Caco-2 (cell line): ENCODE measurements at regions not wholly inside any gene's neighbourhood (a gene's known extent, or its start where the extent isn't known, plus 50 kb on each side); places are given as distances from the start of the nearest gene placed in this dataset.

Source experiments
- BruUV-seq: library from RNA; stranded (reverse); fragments of 400-500 nt; replicated peaks from 2 replicates; lab custom pipeline; 2021; lab: Mats Ljungman, UMichigan
- CTCF ChIA-PET: fragments of 300-600 bp; sonication (Branson Sonifier 250); formaldehyde crosslinking; loops from one replicate; lab custom pipeline; 2022; ENCODE audit warnings: antibody characterized with exemption; lab: Charles Lee
- POLR2A ChIA-PET: fragments of 300-600 bp; sonication (Branson Sonifier 250); formaldehyde crosslinking; loops from one replicate; lab custom pipeline; 2022; ENCODE audit warnings: antibody characterized with exemption; lab: Charles Lee
- DNase-seq, 2 experiments: peaks; one replicate each; pipeline versions ENCODE4 v3.0.0 to v3.0.0-alpha.2; 2020 to 2022
- H3K27me3 ChIP-seq: replicated peaks from 2 replicates; pipeline ENCODE4 v1.6.0; 2011; ENCODE audit warnings: low read length; ENCODE audit not compliant: control insufficient read depth, insufficient read depth
- H3K36me3 ChIP-seq: 2 replicates; pipeline ENCODE4 v1.5.1; 2011; ENCODE audit warnings: low read length; ENCODE audit not compliant: control insufficient read depth, insufficient read depth
- H3K4me1 ChIP-seq: fragments of 250-450 bp; sonication (Bioruptor Pico); 2 replicates; pipeline ENCODE4 v1.5.1; 2020; ENCODE audit warnings: mild to moderate bottlenecking
- H3K4me3 ChIP-seq: 2 replicates; pipeline ENCODE4 v1.5.1; 2011; ENCODE audit warnings: low read depth, mild to moderate bottlenecking, control low read depth, low read length
- H3K9me3 ChIP-seq: fragments of 250-450 bp; sonication (Bioruptor Pico); 2 replicates; pipeline ENCODE4 v1.5.1; 2020; ENCODE audit warnings: mild to moderate bottlenecking, moderate library complexity
- H3K27ac Mint-ChIP-seq: one replicate; pipeline ENCODE4 v1.8.0; 2022; ENCODE audit warnings: mixed read lengths; ENCODE audit not compliant: unreplicated experiment
- H3K27me3 Mint-ChIP-seq: one replicate; pipeline ENCODE4 v1.8.0; 2022; ENCODE audit warnings: mixed read lengths; ENCODE audit not compliant: insufficient read depth, unreplicated experiment
- H3K36me3 Mint-ChIP-seq: one replicate; pipeline ENCODE4 v1.8.0; 2022; ENCODE audit warnings: mild to moderate bottlenecking, mixed read lengths; ENCODE audit not compliant: insufficient read depth, unreplicated experiment
- H3K4me1 Mint-ChIP-seq: one replicate; pipeline ENCODE4 v1.8.0; 2022; ENCODE audit warnings: low read depth, mixed read lengths; ENCODE audit not compliant: unreplicated experiment
- H3K4me3 Mint-ChIP-seq: one replicate; pipeline ENCODE4 v1.8.0; 2022; ENCODE audit warnings: mild to moderate bottlenecking, moderate library complexity, mixed read lengths; ENCODE audit not compliant: unreplicated experiment
- H3K9me3 Mint-ChIP-seq: one replicate; pipeline ENCODE4 v1.8.0; 2022; ENCODE audit warnings: mixed read lengths; ENCODE audit not compliant: unreplicated experiment
- intact Hi-C: fragments of 100-400 bp; cut with micrococcal nuclease; formaldehyde crosslinking; loops from one replicate; pipeline ENCODE4 v1.10.0; 2022; ENCODE audit not compliant: unreplicated experiment
- TF ChIP-seq, protein P1 (sequence below), 2 experiments: fragments of 200-600 bp in 1 of 2; IDR thresholded peaks; 1 replicate in 1 of 2; 2 replicates in 1 of 2; pipeline versions ENCODE4 v1.5.1 to v1.8.0; 2011 to 2022; ENCODE audit warnings: antibody characterized with exemption in 1 of 2, control low read depth in 1 of 2, inconsistent platforms in 1 of 2, low read depth in 1 of 2, low read length in 1 of 2, mild to moderate bottlenecking in 1 of 2, moderate library complexity in 1 of 2; ENCODE audit not compliant: insufficient read depth in 1 of 2, severe bottlenecking in 1 of 2, unreplicated experiment in 1 of 2

DNA sequence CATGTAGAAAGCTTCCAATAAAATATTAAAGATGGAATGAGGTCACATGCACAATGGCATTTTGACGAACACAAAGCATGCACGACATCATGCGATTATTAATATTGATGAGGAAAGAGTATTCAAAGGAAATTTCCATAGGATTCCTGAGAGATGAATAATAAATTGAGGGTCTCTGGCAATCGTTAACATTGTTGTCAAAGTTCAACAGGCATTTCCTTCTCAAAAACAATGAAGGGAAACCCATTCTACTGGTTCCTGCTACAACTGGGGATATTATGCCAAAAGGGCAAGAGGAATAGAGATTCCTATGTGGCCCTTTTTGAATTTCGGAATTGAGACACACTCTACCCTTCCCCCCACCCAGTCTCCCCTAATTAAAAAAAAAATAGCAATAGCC lies 128.3 kb upstream of the NUDT7 start:
- no peak for DNase-seq
- H3K36me3 Mint-ChIP-seq: no peaks in the 10 kb centered on the region
- intact Hi-C loops: no loop called here
- Histone ChIP-seq H3K27me3 (no peaks in the 10 kb centered on the region), H3K4me3 (no peak overlapping the region), H3K9me3 (no peaks in the 10 kb centered on the region), H3K4me1 (no peaks in the 10 kb centered on the region), H3K36me3 (no peaks in the 10 kb centered on the region)
- peaks cover 33% of the 10 kb centered on the region for H3K27me3 Mint-ChIP-seq
- no peak overlapping the region for H3K4me3 Mint-ChIP-seq
- TF ChIP-seq, protein P1, sequence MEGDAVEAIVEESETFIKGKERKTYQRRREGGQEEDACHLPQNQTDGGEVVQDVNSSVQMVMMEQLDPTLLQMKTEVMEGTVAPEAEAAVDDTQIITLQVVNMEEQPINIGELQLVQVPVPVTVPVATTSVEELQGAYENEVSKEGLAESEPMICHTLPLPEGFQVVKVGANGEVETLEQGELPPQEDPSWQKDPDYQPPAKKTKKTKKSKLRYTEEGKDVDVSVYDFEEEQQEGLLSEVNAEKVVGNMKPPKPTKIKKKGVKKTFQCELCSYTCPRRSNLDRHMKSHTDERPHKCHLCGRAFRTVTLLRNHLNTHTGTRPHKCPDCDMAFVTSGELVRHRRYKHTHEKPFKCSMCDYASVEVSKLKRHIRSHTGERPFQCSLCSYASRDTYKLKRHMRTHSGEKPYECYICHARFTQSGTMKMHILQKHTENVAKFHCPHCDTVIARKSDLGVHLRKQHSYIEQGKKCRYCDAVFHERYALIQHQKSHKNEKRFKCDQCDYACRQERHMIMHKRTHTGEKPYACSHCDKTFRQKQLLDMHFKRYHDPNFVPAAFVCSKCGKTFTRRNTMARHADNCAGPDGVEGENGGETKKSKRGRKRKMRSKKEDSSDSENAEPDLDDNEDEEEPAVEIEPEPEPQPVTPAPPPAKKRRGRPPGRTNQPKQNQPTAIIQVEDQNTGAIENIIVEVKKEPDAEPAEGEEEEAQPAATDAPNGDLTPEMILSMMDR (IDR thresholded peaks at IDR 0.05; ENCODE audit: insufficient read depth in 1 of 2, low read depth in 1 of 2, low read length in 1 of 2, severe bottlenecking in 1 of 2, unreplicated experiment in 1 of 2): no peak
- H3K9me3 Mint-ChIP-seq: no peaks in the 10 kb centered on the region
- H3K4me1 Mint-ChIP-seq: no peaks in the 10 kb centered on the region
- ChIA-PET CTCF (no interaction called here), POLR2A (no interaction called here)
- no TSS peak for BruUV-seq
- H3K27ac Mint-ChIP-seq: no peak overlapping the region

GRCh38 chr16:77594799-77595596 lies 127.3 kb upstream of the NUDT7 start:
- H3K36me3 ChIP-seq: no peaks in the 10 kb centered on the region
- no peaks in the 10 kb centered on the region for H3K9me3 ChIP-seq
- CTCF ChIA-PET: no interaction called here
- no peak overlapping the region for H3K4me3 Mint-ChIP-seq
- no peak for DNase-seq
- peaks cover 34% of the 10 kb centered on the region for H3K27me3 Mint-ChIP-seq
- H3K4me1 ChIP-seq: no peaks in the 10 kb centered on the region
- no peak overlapping the region for H3K4me3 ChIP-seq
- H3K27me3 ChIP-seq: no peaks in the 10 kb centered on the region
- POLR2A ChIA-PET: no interaction called here
- H3K4me1 Mint-ChIP-seq: no peaks in the 10 kb centered on the region
- TF ChIP-seq, protein P1 (IDR thresholded peaks at IDR 0.05; ENCODE audit: insufficient read depth in 1 of 2, low read depth in 1 of 2, low read length in 1 of 2, severe bottlenecking in 1 of 2, unreplicated experiment in 1 of 2): no peak
- H3K27ac Mint-ChIP-seq: no peak overlapping the region
- no peaks in the 10 kb centered on the region for H3K9me3 Mint-ChIP-seq
- no peaks in the 10 kb centered on the region for H3K36me3 Mint-ChIP-seq
- BruUV-seq: no TSS peak
- intact Hi-C loops: no loop called here

DNA sequence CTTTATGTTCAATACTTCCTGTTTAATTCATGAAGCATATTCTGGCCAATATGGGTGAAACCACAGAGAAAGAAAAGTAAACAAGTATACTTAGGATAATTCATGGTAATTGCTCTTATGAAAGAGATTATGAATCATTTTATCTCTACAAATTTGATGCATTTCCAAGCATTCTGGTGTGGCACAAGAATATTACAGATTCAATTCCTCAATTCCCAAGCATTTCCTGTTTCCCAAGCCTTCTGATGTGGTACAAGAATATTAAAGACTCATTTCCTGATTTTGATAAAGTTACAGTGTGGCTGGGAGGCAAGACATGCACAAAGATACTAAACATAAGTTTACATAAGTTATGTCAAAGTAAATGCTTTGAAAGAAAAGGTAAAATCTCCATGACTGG lies 126.1 kb upstream of the NUDT7 start:
- no peak overlapping the region for H3K27ac Mint-ChIP-seq
- intact Hi-C loops: no loop called here
- peaks cover 36% of the 10 kb centered on the region for H3K27me3 Mint-ChIP-seq
- Histone ChIP-seq H3K27me3 (no peaks in the 10 kb centered on the region), H3K9me3 (0 out of 2 replicates have a peak, but pooled peaks cover 3% of the 10 kb centered on the region), H3K4me1 (no peaks in the 10 kb centered on the region), H3K4me3 (no peak overlapping the region), H3K36me3 (no peaks in the 10 kb centered on the region)
- H3K4me1 Mint-ChIP-seq: no peaks in the 10 kb centered on the region
- no peaks in the 10 kb centered on the region for H3K36me3 Mint-ChIP-seq
- ChIA-PET POLR2A (no interaction called here), CTCF (no interaction called here)
- TF ChIP-seq, protein P1 (IDR thresholded peaks at IDR 0.05; ENCODE audit: insufficient read depth in 1 of 2, low read depth in 1 of 2, low read length in 1 of 2, severe bottlenecking in 1 of 2, unreplicated experiment in 1 of 2): no peak
- DNase-seq: no peak
- no peak overlapping the region for H3K4me3 Mint-ChIP-seq
- no peaks in the 10 kb centered on the region for H3K9me3 Mint-ChIP-seq
- no TSS peak for BruUV-seq
